ENCODE measurements at regions not wholly inside any gene's neighbourhood (a gene's known extent, or its start where the extent isn't known, plus 50 kb on each side); places are given as distances from the start of the nearest gene placed in this dataset.

DNA sequence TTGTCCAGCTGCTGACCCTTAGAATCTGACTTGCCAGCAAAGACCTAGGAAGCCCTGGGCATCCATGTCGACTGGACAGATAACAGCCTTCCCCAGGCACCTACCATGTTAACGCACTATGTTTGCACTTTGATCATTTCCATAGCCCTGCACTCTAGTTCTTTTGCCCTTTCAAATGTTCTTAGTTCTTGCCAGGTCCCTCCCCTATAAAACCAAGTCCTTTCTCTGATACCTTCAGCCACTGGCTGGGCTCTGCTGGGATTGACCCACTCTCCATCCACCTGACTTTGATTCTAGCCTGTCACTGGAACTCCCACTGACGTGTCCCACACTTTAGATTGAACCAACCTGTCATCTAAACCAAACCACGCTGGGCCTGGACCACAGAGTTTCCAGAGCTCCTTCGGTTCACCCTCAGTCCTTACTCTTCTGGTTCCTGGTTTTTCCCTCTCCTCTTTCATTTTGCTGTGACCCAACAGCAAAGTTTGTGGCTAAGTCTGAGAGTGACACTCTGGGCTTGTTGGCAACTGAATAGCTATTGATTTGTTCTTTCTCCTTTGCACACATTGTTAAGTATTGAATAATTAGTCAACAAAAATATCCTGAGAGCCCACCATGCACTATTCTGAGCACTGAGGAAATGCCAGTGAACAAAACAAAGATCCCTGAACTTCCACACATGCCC, 51.8 kb upstream of the STK38L start:
- no TSS peak for BruUV-seq (replicated peaks)
- Histone ChIP-seq H3K27ac (ENCODE audit: low read length) (no peak overlapping the region), H3K36me3 (ENCODE audit: control insufficient read depth, insufficient read depth, low read length) (no peaks in the 10 kb centered on the region), H3K4me1 (ENCODE audit: control insufficient read depth, insufficient read depth, low read length) (no peaks in the 10 kb centered on the region), H3K9me3 (ENCODE audit: control insufficient read depth, insufficient read depth, low read depth, low read length) (no peaks in the 10 kb centered on the region), H3K4me3 (ENCODE audit: low read depth in 2 of 2, low read length in 2 of 2) (no peak overlapping the region), H3K27me3 (ENCODE audit: control insufficient read depth, insufficient read depth, low read length) (peaks cover 10% of the 10 kb centered on the region)
- CTCF ChIA-PET, result no interaction called here
- TF ChIP-seq, protein P1, sequence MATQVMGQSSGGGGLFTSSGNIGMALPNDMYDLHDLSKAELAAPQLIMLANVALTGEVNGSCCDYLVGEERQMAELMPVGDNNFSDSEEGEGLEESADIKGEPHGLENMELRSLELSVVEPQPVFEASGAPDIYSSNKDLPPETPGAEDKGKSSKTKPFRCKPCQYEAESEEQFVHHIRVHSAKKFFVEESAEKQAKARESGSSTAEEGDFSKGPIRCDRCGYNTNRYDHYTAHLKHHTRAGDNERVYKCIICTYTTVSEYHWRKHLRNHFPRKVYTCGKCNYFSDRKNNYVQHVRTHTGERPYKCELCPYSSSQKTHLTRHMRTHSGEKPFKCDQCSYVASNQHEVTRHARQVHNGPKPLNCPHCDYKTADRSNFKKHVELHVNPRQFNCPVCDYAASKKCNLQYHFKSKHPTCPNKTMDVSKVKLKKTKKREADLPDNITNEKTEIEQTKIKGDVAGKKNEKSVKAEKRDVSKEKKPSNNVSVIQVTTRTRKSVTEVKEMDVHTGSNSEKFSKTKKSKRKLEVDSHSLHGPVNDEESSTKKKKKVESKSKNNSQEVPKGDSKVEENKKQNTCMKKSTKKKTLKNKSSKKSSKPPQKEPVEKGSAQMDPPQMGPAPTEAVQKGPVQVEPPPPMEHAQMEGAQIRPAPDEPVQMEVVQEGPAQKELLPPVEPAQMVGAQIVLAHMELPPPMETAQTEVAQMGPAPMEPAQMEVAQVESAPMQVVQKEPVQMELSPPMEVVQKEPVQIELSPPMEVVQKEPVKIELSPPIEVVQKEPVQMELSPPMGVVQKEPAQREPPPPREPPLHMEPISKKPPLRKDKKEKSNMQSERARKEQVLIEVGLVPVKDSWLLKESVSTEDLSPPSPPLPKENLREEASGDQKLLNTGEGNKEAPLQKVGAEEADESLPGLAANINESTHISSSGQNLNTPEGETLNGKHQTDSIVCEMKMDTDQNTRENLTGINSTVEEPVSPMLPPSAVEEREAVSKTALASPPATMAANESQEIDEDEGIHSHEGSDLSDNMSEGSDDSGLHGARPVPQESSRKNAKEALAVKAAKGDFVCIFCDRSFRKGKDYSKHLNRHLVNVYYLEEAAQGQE (IDR thresholded peaks at IDR 0.05; ENCODE audit: insufficient read depth in 1 of 2, low read depth in 2 of 2, low read length in 1 of 2), result no peak
- no peak for TF ChIP-seq TCF7L2 (IDR thresholded peaks at IDR 0.05; ENCODE audit: low read depth, low read length)
- TF ChIP-seq CTCF (IDR thresholded peaks at IDR 0.05), result no peak
- no peak for TF ChIP-seq POLR2AphosphoS5 (IDR thresholded peaks at IDR 0.05; ENCODE audit: low read depth, low read length)
- no peak for TF ChIP-seq SIN3A (IDR thresholded peaks at IDR 0.05; ENCODE audit: borderline replicate concordance, insufficient read depth, low read depth, low read length)
- no peak for ATAC-seq
- DNase-seq (ENCODE audit: low read depth, low spot score), result no peak
- POLR2A ChIA-PET, result no interaction called here
- intact Hi-C loops (cut with micrococcal nuclease; ENCODE audit: unreplicated experiment) (no loop called here), in situ Hi-C loops (cut with HindIII; ENCODE audit: low pct_unique_long_range_greater_than_20kb, low sequenced_read_pairs) (no loop called here)

DNA sequence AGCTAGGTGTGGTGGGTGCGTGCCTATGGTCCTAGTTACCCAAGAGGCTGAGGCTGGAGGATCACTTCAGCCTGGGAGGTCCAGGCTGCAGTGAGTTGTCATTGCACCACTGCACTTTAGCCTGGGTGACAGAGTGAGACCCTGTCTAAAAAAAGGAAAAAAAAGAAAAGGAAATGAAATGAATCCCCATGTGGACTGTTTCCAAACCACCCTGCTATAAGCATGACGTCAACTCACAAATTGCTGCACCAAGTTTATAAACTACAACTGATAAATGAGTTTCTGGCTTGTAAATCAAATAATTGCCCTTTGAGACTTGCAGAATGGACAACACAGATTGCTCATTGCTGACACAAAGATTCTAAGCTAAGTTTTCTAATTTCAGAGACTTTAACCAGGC, 51.0 kb upstream of the STK38L start:
- POLR2A ChIA-PET, result no interaction called here
- H3K36me3 ChIP-seq (ENCODE audit: control insufficient read depth, insufficient read depth, low read length), result no peaks in the 10 kb centered on the region
- no peaks in the 10 kb centered on the region for H3K9me3 ChIP-seq (ENCODE audit: control insufficient read depth, insufficient read depth, low read depth, low read length)
- no TSS peak for BruUV-seq (replicated peaks)
- no peak overlapping the region for H3K4me3 ChIP-seq (ENCODE audit: low read depth in 2 of 2, low read length in 2 of 2)
- peaks cover 14% of the 10 kb centered on the region for H3K27me3 ChIP-seq (ENCODE audit: control insufficient read depth, insufficient read depth, low read length)
- in situ Hi-C loops (cut with HindIII; ENCODE audit: low pct_unique_long_range_greater_than_20kb, low sequenced_read_pairs) (no loop called here), intact Hi-C loops (cut with micrococcal nuclease; ENCODE audit: unreplicated experiment) (no loop called here)
- CTCF ChIA-PET, result interaction anchor here (0.5 kb wide), 1 partner anchor 109 kb away, joined by 4 read pairs; no protein-coding TSS in a partner anchor
- TF ChIP-seq, protein P1 (IDR thresholded peaks at IDR 0.05; ENCODE audit: insufficient read depth in 1 of 2, low read depth in 2 of 2, low read length in 1 of 2), result no peak
- TF ChIP-seq SIN3A (IDR thresholded peaks at IDR 0.05; ENCODE audit: borderline replicate concordance, insufficient read depth, low read depth, low read length) (no peak), POLR2AphosphoS5 (IDR thresholded peaks at IDR 0.05; ENCODE audit: low read depth, low read length) (no peak), TCF7L2 (IDR thresholded peaks at IDR 0.05; ENCODE audit: low read depth, low read length) (no peak), CTCF (IDR thresholded peaks at IDR 0.05) (no peak)
- DNase-seq (ENCODE audit: low read depth, low spot score), result no peak
- H3K4me1 ChIP-seq (ENCODE audit: control insufficient read depth, insufficient read depth, low read length), result no peaks in the 10 kb centered on the region
- no peak for ATAC-seq
- H3K27ac ChIP-seq (ENCODE audit: low read length), result no peak overlapping the region

Data from Panc1 (cell line).